Panc1 (cell line): ENCODE measurements at regions not wholly inside any gene's neighbourhood (a gene's known extent, or its start where the extent isn't known, plus 50 kb on each side); places are given as distances from the start of the nearest gene placed in this dataset.

ENCODE experiments used
- POLR2AphosphoS5 ChIP-seq: IDR thresholded peaks from 2 replicates; pipeline ENCODE4 v1.6.1; 2012; ENCODE audit warnings: mild to moderate bottlenecking, low read depth, low read length, moderate library complexity
- TCF7L2 ChIP-seq: IDR thresholded peaks from 2 replicates; pipeline ENCODE4 v1.6.1; 2011; ENCODE audit warnings: mild to moderate bottlenecking, low read depth, low read length, inconsistent platforms
- TF ChIP-seq, protein P1 (sequence below): fragments of 450-650 bp; IDR thresholded peaks from 2 replicates; pipeline ENCODE4 v1.5.1; 2017; ENCODE audit warnings: mild to moderate bottlenecking

DNA sequence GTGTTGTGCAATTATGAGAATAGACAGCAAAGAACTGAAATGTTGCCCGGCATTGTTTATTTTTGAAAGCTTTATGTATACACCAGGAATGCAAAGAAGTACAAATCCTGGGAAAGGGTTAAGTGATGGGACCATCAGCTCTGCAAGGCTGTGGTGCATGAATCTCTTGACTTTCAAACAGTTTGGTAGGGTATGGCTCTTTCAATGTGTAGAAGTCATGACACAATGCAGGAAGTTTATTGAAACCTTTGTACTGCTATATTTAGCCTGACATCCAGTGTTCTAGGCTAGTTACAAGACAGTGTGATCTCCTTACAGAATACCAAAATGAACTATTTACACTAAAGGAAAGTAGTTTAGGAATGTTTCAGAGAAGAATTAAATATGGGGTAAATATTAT is 206.8 kb upstream of the HAND2 start:
- TF ChIP-seq POLR2AphosphoS5 (no peak), TCF7L2 (no peak)
- TF ChIP-seq, protein P1, sequence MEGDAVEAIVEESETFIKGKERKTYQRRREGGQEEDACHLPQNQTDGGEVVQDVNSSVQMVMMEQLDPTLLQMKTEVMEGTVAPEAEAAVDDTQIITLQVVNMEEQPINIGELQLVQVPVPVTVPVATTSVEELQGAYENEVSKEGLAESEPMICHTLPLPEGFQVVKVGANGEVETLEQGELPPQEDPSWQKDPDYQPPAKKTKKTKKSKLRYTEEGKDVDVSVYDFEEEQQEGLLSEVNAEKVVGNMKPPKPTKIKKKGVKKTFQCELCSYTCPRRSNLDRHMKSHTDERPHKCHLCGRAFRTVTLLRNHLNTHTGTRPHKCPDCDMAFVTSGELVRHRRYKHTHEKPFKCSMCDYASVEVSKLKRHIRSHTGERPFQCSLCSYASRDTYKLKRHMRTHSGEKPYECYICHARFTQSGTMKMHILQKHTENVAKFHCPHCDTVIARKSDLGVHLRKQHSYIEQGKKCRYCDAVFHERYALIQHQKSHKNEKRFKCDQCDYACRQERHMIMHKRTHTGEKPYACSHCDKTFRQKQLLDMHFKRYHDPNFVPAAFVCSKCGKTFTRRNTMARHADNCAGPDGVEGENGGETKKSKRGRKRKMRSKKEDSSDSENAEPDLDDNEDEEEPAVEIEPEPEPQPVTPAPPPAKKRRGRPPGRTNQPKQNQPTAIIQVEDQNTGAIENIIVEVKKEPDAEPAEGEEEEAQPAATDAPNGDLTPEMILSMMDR = no peak
